Keratinocyte (primary cell): ENCODE measurements at regions not wholly inside any gene's neighbourhood (a gene's known extent, or its start where the extent isn't known, plus 50 kb on each side); places are given as distances from the start of the nearest gene placed in this dataset.
"Not testable (repeated sequence)": the region's sequence is repeated elsewhere in the genome, so short reads cannot be mapped to it uniquely, and the experiment has no call there.

Experiments used
- DNase-seq: peaks from one replicate; pipeline ENCODE4 v3.0.0-alpha.2; 2011; ENCODE audit warnings: low read depth, missing footprints, low spot score
- FAIRE-seq: peaks from 2 replicates; lab custom pipeline; 2011; peaks lifted over from hg19 to GRCh38; lab: Jason Lieb, UNC
- H2AFZ ChIP-seq: 2 replicates; pipeline ENCODE4 v1.6.0; 2012; ENCODE audit warnings: low read length, control low read depth, inconsistent platforms; ENCODE audit not compliant: control insufficient read depth
- H3K27ac ChIP-seq: 2 replicates; pipeline ENCODE4 v1.5.1; 2011; ENCODE audit warnings: low read length; ENCODE audit not compliant: control insufficient read depth, insufficient read depth
- H3K27me3 ChIP-seq: 3 replicates; pipeline ENCODE4 v1.6.0; 2011; ENCODE audit warnings: low read length; ENCODE audit not compliant: control insufficient read depth, insufficient read depth; ENCODE audit errors: extremely low read depth
- H3K36me3 ChIP-seq, 2 experiments: 2 replicates in 1 of 2; 3 replicates in 1 of 2; pipeline ENCODE4 v1.5.1; 2011; ENCODE audit warnings: low read length in 2 of 2, mild to moderate bottlenecking in 1 of 2; ENCODE audit not compliant: control insufficient read depth in 2 of 2, insufficient read depth in 2 of 2; ENCODE audit errors: extremely low read depth in 1 of 2
- H3K4me1 ChIP-seq: 3 replicates; pipeline ENCODE4 v1.5.1; 2011; ENCODE audit warnings: low read length; ENCODE audit not compliant: control insufficient read depth, insufficient read depth; ENCODE audit errors: extremely low read depth
- H3K4me2 ChIP-seq: 3 replicates; pipeline ENCODE4 v1.6.0; 2011; ENCODE audit warnings: low read depth, low read length; ENCODE audit not compliant: control insufficient read depth, insufficient read depth; ENCODE audit errors: extremely low read depth
- H3K4me3 ChIP-seq, 3 experiments: fragments of 200-600 bp in 1 of 3; sonication (generic) in 1 of 3; 2 replicates in 2 of 3; 3 replicates in 1 of 3; pipeline ENCODE4 v1.5.1; 2011 to 2016; ENCODE audit warnings: low read length in 3 of 3, mild to moderate bottlenecking in 3 of 3, control low read depth in 2 of 3, inconsistent platforms in 1 of 3, low read depth in 1 of 3, mixed read lengths in 1 of 3, mixed run types in 1 of 3, moderate library complexity in 1 of 3; ENCODE audit not compliant: control insufficient read depth in 2 of 3, insufficient read depth in 2 of 3; ENCODE audit errors: extremely low read depth in 1 of 3
- H3K79me2 ChIP-seq: 2 replicates; pipeline ENCODE4 v1.6.0; 2012; ENCODE audit warnings: low read length; ENCODE audit not compliant: control insufficient read depth, insufficient read depth
- H3K9ac ChIP-seq: 3 replicates; pipeline ENCODE4 v1.6.0; 2011; ENCODE audit warnings: low read length; ENCODE audit not compliant: control insufficient read depth, insufficient read depth; ENCODE audit errors: extremely low read depth
- H3K9me1 ChIP-seq: 3 replicates; pipeline ENCODE4 v1.6.0; 2011; ENCODE audit warnings: low read length; ENCODE audit not compliant: control insufficient read depth, insufficient read depth; ENCODE audit errors: extremely low read depth
- H3K9me3 ChIP-seq: 2 replicates; pipeline ENCODE4 v1.5.1; 2012; ENCODE audit warnings: low read depth, low read length; ENCODE audit not compliant: control insufficient read depth
- H4K20me1 ChIP-seq: 3 replicates; pipeline ENCODE4 v1.6.0; 2011; ENCODE audit warnings: low read length; ENCODE audit not compliant: control insufficient read depth, insufficient read depth; ENCODE audit errors: extremely low read depth
- CTCF ChIP-seq, 3 experiments: IDR thresholded peaks in 1 of 3; conservative IDR thresholded peaks in 1 of 3; optimal IDR thresholded peaks in 1 of 3; 2 replicates in 2 of 3; 3 replicates in 1 of 3; pipeline versions ENCODE3 to v1.5.1; 2011; ENCODE audit warnings: low read length in 3 of 3, mild to moderate bottlenecking in 3 of 3, moderate library complexity in 2 of 3, control low read depth in 1 of 3, inconsistent platforms in 1 of 3; ENCODE audit not compliant: insufficient read depth in 2 of 3; ENCODE audit errors: extremely low read depth in 1 of 3
- EZH2 ChIP-seq: IDR thresholded peaks from one replicate; pipeline ENCODE4 v1.6.1; 2012; ENCODE audit warnings: inconsistent platforms, mild to moderate bottlenecking, low read length, moderate library complexity
- dilution Hi-C: fragments of 300-500 bp; cut with MboI; formaldehyde crosslinking; loops from one replicate; pipeline ENCODE4 v1.7.0; 2020; ENCODE audit warnings: low sequenced_read_pairs; ENCODE audit not compliant: extremely low pct_ligation_motif_present

GRCh38 chr1:187744665-187745064, 915.9 kb downstream of the PLA2G4A start:
- Histone ChIP-seq H4K20me1 (no peaks in the 10 kb centered on the region), H3K36me3 (no peaks in the 10 kb centered on the region), H3K9ac (no peak overlapping the region), H3K4me1 (no peaks in the 10 kb centered on the region), H3K9me3 (no peaks in the 10 kb centered on the region), H3K9me1 (no peaks in the 10 kb centered on the region), H3K27me3 (no peaks in the 10 kb centered on the region), H3K27ac (no peak overlapping the region), H3K4me2 (no peak overlapping the region), H3K4me3 (no peak overlapping the region), H3K79me2 (no peaks in the 10 kb centered on the region), H2AFZ (no peak overlapping the region)
- dilution Hi-C loops = no loop called here
- TF ChIP-seq CTCF (optimal IDR thresholded peaks at IDR 0.05 in 1 of 3, IDR thresholded peaks at IDR 0.05 in 1 of 3, conservative IDR thresholded peaks at IDR 0.05 in 1 of 3; ENCODE audit: extremely low read depth in 1 of 3, insufficient read depth in 2 of 3, low read length in 3 of 3) = no peak
- TF ChIP-seq EZH2 = no peak
- FAIRE-seq = no peak
- no peak for DNase-seq

- H3K27me3 ChIP-seq = no peaks in the 10 kb centered on the region
- TF ChIP-seq CTCF (optimal IDR thresholded peaks at IDR 0.05 in 1 of 3, IDR thresholded peaks at IDR 0.05 in 1 of 3, conservative IDR thresholded peaks at IDR 0.05 in 1 of 3; ENCODE audit: extremely low read depth in 1 of 3, insufficient read depth in 2 of 3, low read length in 3 of 3) (no peak), EZH2 (no peak)
- H3K4me3 ChIP-seq = no peak overlapping the region
- H3K4me2 ChIP-seq = no peak overlapping the region
- no peaks in the 10 kb centered on the region for H3K9me1 ChIP-seq
- H2AFZ ChIP-seq = no peak overlapping the region
- no peaks in the 10 kb centered on the region for H4K20me1 ChIP-seq
- H3K4me1 ChIP-seq = no peaks in the 10 kb centered on the region
- H3K36me3 ChIP-seq = no peaks in the 10 kb centered on the region
- no peak overlapping the region for H3K27ac ChIP-seq
- H3K9me3 ChIP-seq = no peaks in the 10 kb centered on the region
- DNase-seq (no peak), FAIRE-seq (no peak)
- no peak overlapping the region for H3K9ac ChIP-seq
- H3K79me2 ChIP-seq = no peaks in the 10 kb centered on the region
- dilution Hi-C loops = no loop called here
Measured at GRCh38 chr1:187755536-187755935, 926.8 kb downstream of the PLA2G4A start.

GRCh38 chr1:187756684-187757083, 927.9 kb downstream of the PLA2G4A start:
- H4K20me1 ChIP-seq, H2AFZ ChIP-seq, H3K9me3 ChIP-seq, dilution Hi-C loops, FAIRE-seq, H3K27ac ChIP-seq, H3K9ac ChIP-seq, H3K4me2 ChIP-seq, DNase-seq, H3K9me1 ChIP-seq, H3K27me3 ChIP-seq, H3K79me2 ChIP-seq, H3K36me3 ChIP-seq, H3K4me1 ChIP-seq, H3K4me3 ChIP-seq: not testable (repeated sequence)
